ENCODE measurements at regions not wholly inside any gene's neighbourhood (a gene's known extent, or its start where the extent isn't known, plus 50 kb on each side); places are given as distances from the start of the nearest gene placed in this dataset.

DNA sequence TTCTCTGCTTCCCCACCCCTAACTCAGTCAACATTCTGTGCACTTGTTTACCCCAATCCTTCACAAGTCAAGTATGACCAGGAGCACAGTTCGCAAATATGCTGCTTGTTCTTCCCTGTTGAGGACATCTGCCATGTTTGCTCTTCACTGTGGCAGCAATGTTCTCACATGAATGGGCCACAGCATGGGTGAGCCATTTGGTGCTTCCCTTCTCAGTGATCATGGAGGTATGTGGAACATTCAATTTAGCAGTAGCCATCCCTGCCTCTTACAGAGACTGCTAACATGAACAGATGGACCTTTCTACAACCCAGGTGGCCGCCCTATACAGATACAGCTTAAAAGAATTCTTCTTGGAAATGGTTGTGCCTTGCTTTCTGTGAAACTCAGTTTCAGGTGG, 660.1 kb upstream of the SGO1 start:
- H3K9me3 ChIP-seq (ENCODE audit: insufficient read depth in 2 of 2, low read depth in 1 of 2, low read length in 1 of 2), result no peaks in the 10 kb centered on the region; a peak in 1 of 4 replicates
- H3K4me3 ChIP-seq (ENCODE audit: extremely low read depth in 1 of 4, insufficient read depth in 2 of 4, low read depth in 3 of 4, low read length in 4 of 4), result no peak overlapping the region
- no peak for DNase-seq (ENCODE audit: low read depth in 1 of 2, low spot score in 2 of 2)
- no peak overlapping the region for H3K27ac ChIP-seq (ENCODE audit: low read depth, low read length)
- H4K5ac ChIP-seq (ENCODE audit: insufficient read length, low read depth, low read length), result no peak overlapping the region
- H3K4ac ChIP-seq (replicated peaks; ENCODE audit: insufficient read length, low read depth, low read length), result no peak overlapping the region
- FAIRE-seq, result no peak
- H3K4me1 ChIP-seq (replicated peaks in 1 of 4; ENCODE audit: control insufficient read depth in 3 of 4, insufficient read depth in 4 of 4, low read length in 3 of 4), result peaks cover 0 to 4% (median 0%) of the 10 kb centered on the region in 4 experiments; a peak in 1 of 7 replicates
- H2BK20ac ChIP-seq (ENCODE audit: low read length), result no peak overlapping the region
- no peak overlapping the region for H2AFZ ChIP-seq (ENCODE audit: low read length)
- H3K14ac ChIP-seq (ENCODE audit: insufficient read length), result no peak overlapping the region
- H2BK15ac ChIP-seq (ENCODE audit: low read length), result no peak overlapping the region
- no peak overlapping the region for H3K23ac ChIP-seq (ENCODE audit: insufficient read length)
- no peak overlapping the region for H3K9ac ChIP-seq (replicated peaks in 1 of 4; ENCODE audit: extremely low read depth in 1 of 4, low read depth in 3 of 4, low read length in 3 of 4)
- H2BK5ac ChIP-seq (ENCODE audit: low read depth, low read length), result no peak overlapping the region
- H4K20me1 ChIP-seq (replicated peaks in 1 of 2; ENCODE audit: control insufficient read depth in 1 of 2, insufficient read depth in 2 of 2, low read length in 2 of 2), result no peaks in the 10 kb centered on the region
- H4K91ac ChIP-seq (replicated peaks; ENCODE audit: insufficient read length, low read length), result no peak overlapping the region
- H3K4me2 ChIP-seq (ENCODE audit: insufficient read depth in 1 of 2, low read depth in 2 of 2, low read length in 2 of 2), result no peak overlapping the region
- ChIA-PET CTCF (ENCODE audit: partially characterized antibody) (no interaction called here), POLR2A (ENCODE audit: partially characterized antibody) (no interaction called here)
- WGBS, 2 experiments (ENCODE audit: extremely low coverage in 1 of 2, insufficient coverage in 1 of 2, insufficient read length in 1 of 2, insufficient replicate concordance in 2 of 2, low coverage in 1 of 2, low lambda C conversion rate in 2 of 2, missing lambda C conversion rate in 1 of 2), result 94% methylated on average over 2 of the region's 2 CpGs; no CpG with 5 or more reads in 1 of the 2 experiments
- H4K8ac ChIP-seq (ENCODE audit: extremely low read depth, insufficient read depth, low read length), result no peak overlapping the region
- H3K18ac ChIP-seq (ENCODE audit: extremely low read depth, low read length), result no peak overlapping the region
- no peak overlapping the region for H2BK120ac ChIP-seq (replicated peaks; ENCODE audit: low read depth, low read length)
- H3K79me2 ChIP-seq (ENCODE audit: control insufficient read depth in 1 of 2, insufficient read depth in 2 of 2, low read length in 2 of 2), result no peaks in the 10 kb centered on the region
- H3K79me1 ChIP-seq (ENCODE audit: low read depth, low read length), result no peaks in the 10 kb centered on the region
- H3K27me3 ChIP-seq (replicated peaks in 1 of 4; ENCODE audit: control insufficient read depth in 3 of 4, extremely low read depth in 1 of 4, insufficient read depth in 3 of 4, low read length in 3 of 4), result no peaks in the 10 kb centered on the region
- H3K56ac ChIP-seq (replicated peaks; ENCODE audit: insufficient read length, low read depth, low read length), result no peak overlapping the region
- no peaks in the 10 kb centered on the region for H3K23me2 ChIP-seq (ENCODE audit: low read depth, low read length)
- no peaks in the 10 kb centered on the region for H3K36me3 ChIP-seq (ENCODE audit: control insufficient read depth in 2 of 4, insufficient read depth in 4 of 4, low read length in 3 of 4)
- no peak overlapping the region for H2BK12ac ChIP-seq (ENCODE audit: low read depth, low read length)
- no peak overlapping the region for H2AK5ac ChIP-seq (ENCODE audit: low read depth, low read length)
- TF ChIP-seq ZNF274 (IDR thresholded peaks at IDR 0.05; ENCODE audit: borderline replicate concordance, extremely low read depth, low read length) (no peak), BCL11A (IDR thresholded peaks at IDR 0.05; ENCODE audit: low read depth in 2 of 2, low read length in 2 of 2) (no peak), POU5F1 (IDR thresholded peaks at IDR 0.05; ENCODE audit: low read depth, low read length) (no peak), CTBP2 (IDR thresholded peaks at IDR 0.05; ENCODE audit: borderline replicate concordance, insufficient read depth, insufficient read length, low read length) (no peak), MAX (IDR thresholded peaks at IDR 0.05) (no peak), GTF2F1 (IDR thresholded peaks at IDR 0.05; ENCODE audit: borderline replicate concordance, low read depth, low read length) (no peak), CBX5 (IDR thresholded peaks at IDR 0.05; ENCODE audit: low read depth, low read length) (no peak), POLR2A (IDR thresholded peaks at IDR 0.05; ENCODE audit: control extremely low read depth in 1 of 2, low read depth in 2 of 2, low read length in 2 of 2) (no peak), TAF1 (IDR thresholded peaks at IDR 0.05; ENCODE audit: low read depth, low read length) (no peak), EGR1 (IDR thresholded peaks at IDR 0.05; ENCODE audit: borderline replicate concordance, low read depth, low read length) (no peak), NANOG (IDR thresholded peaks at IDR 0.05; ENCODE audit: insufficient read depth, low read depth, low read length, poor library complexity, severe bottlenecking) (no peak), SAP30 (IDR thresholded peaks at IDR 0.05; ENCODE audit: insufficient read depth, insufficient replicate concordance, low read length) (no peak), USF2 (IDR thresholded peaks at IDR 0.05; ENCODE audit: low read length) (no peak), TBP (IDR thresholded peaks at IDR 0.05; ENCODE audit: low read depth, low read length) (no peak), CEBPB (IDR thresholded peaks at IDR 0.05; ENCODE audit: low read depth, low read length) (no peak)
